Pancreas (tissue), 10 donors: ENCODE measurements at regions not wholly inside any gene's neighbourhood (a gene's known extent, or its start where the extent isn't known, plus 50 kb on each side); places are given as distances from the start of the nearest gene placed in this dataset.

Experiments
- ATAC-seq, 4 donors: fragments of 200-7000 bp; cut with Tn5 transposase; one replicate each; pipeline versions ENCODE4 v1.8.0 to v1.9.1; 2020; ENCODE audit warnings: mild to moderate bottlenecking in 4 of 4, moderate library complexity in 4 of 4
- DNase-seq, 6 donors: peaks; one replicate each; pipeline ENCODE4 v3.0.0-alpha.2; 2020
- FAIRE-seq: peaks from 2 replicates; lab custom pipeline; 2012; peaks lifted over from hg19 to GRCh38; lab: Jason Lieb, UNC
- H3K27ac ChIP-seq, 4 donors: fragments of 200-600 bp; sonication (generic); 1 replicate in 3 of 4; 2 replicates in 1 of 4; pipeline versions ENCODE4 v1.5.0 to v1.8.0; 2020
- H3K27me3 ChIP-seq, 4 donors: fragments of 200-600 bp; one replicate each; pipeline ENCODE4 v1.8.0; 2021
- H3K36me3 ChIP-seq, 3 donors: fragments of 200-600 bp; sonication (generic) in 1 of 3; one replicate each; pipeline versions ENCODE4 v1.5.0 to v1.8.0; 2020 to 2021
- H3K4me1 ChIP-seq, 3 donors: fragments of 200-600 bp; one replicate each; pipeline ENCODE4 v1.8.0; 2021
- H3K4me3 ChIP-seq, 4 donors: fragments of 200-600 bp; sonication (generic) in 2 of 4; one replicate each; pipeline versions ENCODE4 v1.5.0 to v1.8.0; 2020 to 2021
- H3K9me3 ChIP-seq, 4 donors: fragments of 200-600 bp; one replicate each; pipeline ENCODE4 v1.8.0; 2021
- WGBS, 2 donors: extraction: QIAGEN DNeasy Blood & Tissue Kit; methylation state at CpG; one replicate each; pipeline ENCODE4 v1.1.7; 2013; 5-methylcytosine and 5-hydroxymethylcytosine counted together
- intact Hi-C, 3 donors: fragments of 100-400 bp; cut with DNase I; formaldehyde crosslinking; loops; one replicate each; pipeline versions ENCODE4 v1.11.1 to v1.14.2; 2022
- TF ChIP-seq, protein P1 (sequence below), 4 donors: fragments of 200-600 bp; sonication (generic) in 3 of 4; IDR thresholded peaks; one replicate each; pipeline versions ENCODE4 v1.5.0 to v1.8.0; 2021; ENCODE audit warnings: antibody characterized with exemption in 4 of 4
- donor health status: healthy with polysubstance abuse.
- donor health status: DM: no; HTN: no; CAD: no; lungs with moderate emphysema.
- donor health status: DM: no; HTN: no; CAD: no.
- donor health status: control.
- donor health status: control.
- donor health status: Bipolar disorder and iron deficiency.
- donor health status: DM: yes; HTN: yes; CAD: no.
- donor health status: DM: no; HTN: no; CAD: no.
- donor health status: DM: no; HTN: no; CAD: no.
- donor health status: DM: yes; HTN: yes; CAD: no.

DNA sequence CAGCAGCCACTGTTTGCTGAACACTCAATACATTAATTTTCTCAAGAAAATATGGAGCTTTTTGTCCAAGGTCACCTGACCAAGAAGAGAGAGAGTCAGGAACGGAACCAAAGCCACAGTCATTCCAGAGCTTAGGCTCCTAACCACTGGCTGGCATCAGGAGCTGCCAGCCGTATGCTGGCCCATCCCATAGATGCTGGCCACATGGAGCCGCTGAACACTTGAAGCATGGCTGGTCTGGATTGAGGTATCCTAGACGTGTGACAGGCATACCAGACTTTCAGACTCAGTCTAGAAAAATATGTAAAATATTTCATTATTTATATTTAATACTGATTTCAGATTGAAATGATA lies 458.7 kb downstream of the MATN1 start:
- DNase-seq = peak in 1 of 6 donors; percentile 6
- H3K4me1 ChIP-seq = no peaks in the 10 kb centered on the region
- H3K27ac ChIP-seq = no peak overlapping the region
- H3K9me3 ChIP-seq = no peaks in the 10 kb centered on the region
- ATAC-seq = no peak
- no peak overlapping the region for H3K4me3 ChIP-seq
- intact Hi-C loops = no loop called here
- H3K36me3 ChIP-seq = no peaks in the 10 kb centered on the region
- no peaks in the 10 kb centered on the region for H3K27me3 ChIP-seq
- TF ChIP-seq, protein P1, sequence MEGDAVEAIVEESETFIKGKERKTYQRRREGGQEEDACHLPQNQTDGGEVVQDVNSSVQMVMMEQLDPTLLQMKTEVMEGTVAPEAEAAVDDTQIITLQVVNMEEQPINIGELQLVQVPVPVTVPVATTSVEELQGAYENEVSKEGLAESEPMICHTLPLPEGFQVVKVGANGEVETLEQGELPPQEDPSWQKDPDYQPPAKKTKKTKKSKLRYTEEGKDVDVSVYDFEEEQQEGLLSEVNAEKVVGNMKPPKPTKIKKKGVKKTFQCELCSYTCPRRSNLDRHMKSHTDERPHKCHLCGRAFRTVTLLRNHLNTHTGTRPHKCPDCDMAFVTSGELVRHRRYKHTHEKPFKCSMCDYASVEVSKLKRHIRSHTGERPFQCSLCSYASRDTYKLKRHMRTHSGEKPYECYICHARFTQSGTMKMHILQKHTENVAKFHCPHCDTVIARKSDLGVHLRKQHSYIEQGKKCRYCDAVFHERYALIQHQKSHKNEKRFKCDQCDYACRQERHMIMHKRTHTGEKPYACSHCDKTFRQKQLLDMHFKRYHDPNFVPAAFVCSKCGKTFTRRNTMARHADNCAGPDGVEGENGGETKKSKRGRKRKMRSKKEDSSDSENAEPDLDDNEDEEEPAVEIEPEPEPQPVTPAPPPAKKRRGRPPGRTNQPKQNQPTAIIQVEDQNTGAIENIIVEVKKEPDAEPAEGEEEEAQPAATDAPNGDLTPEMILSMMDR (IDR thresholded peaks at IDR 0.05) = no peak
- FAIRE-seq = no peak
- 72 to 76% methylated on average over 4 of the region's 4 CpGs for WGBS, 2 donors

DNA sequence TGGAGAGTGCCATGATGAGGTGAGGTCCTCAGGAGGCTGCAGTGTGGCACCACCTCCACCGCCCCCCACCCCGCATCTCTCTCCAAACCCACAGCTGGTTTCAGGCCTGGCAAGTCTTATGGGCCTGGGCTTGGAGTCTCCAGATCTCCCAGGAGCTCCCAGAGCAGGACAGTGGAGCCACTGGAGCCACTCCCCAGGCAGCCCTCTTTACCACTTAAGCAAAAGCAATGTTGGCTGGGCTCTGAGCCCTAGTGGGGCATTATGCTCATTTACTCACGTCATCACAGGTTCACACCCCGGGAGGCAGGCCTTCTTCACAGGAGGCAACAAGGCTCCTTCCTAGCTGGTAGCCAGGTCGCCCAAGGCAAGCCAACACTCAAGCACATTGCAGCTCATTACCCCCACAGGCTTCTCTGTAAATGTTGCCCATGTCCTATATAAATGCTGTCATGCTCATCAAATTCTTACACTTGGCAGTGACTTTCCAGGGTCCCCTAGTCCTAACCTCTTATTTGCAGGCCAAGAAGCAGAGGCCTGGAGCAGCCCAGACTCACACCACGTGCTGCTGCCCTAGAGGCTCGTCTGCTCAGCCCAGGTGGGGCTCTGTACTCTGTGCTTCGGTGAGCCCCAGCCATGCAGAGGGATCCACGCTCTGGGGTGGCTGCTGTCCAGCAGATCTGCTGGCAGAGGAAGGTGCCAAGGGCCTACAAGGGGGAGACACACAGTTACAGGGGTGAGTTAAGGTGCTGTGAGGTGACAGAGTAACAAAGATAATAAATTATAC lies 459.3 kb downstream of the MATN1 start:
- H3K4me1 ChIP-seq = no peaks in the 10 kb centered on the region
- H3K27ac ChIP-seq = no peak overlapping the region
- no peak for ATAC-seq
- 79 to 82% methylated on average over 9 of the region's 9 CpGs for WGBS, 2 donors
- no peaks in the 10 kb centered on the region for H3K9me3 ChIP-seq
- TF ChIP-seq, protein P1 (IDR thresholded peaks at IDR 0.05) = no peak
- peak in 1 of 6 donors; percentile 27 for DNase-seq
- H3K27me3 ChIP-seq = no peaks in the 10 kb centered on the region
- no peak for FAIRE-seq
- H3K4me3 ChIP-seq = no peak overlapping the region
- intact Hi-C loops = no loop called here
- no peaks in the 10 kb centered on the region for H3K36me3 ChIP-seq

GRCh38 chr1:30263405-30263804 lies 460.0 kb downstream of the MATN1 start:
- intact Hi-C loops = no loop called here
- Histone ChIP-seq H3K4me1 (no peaks in the 10 kb centered on the region), H3K4me3 (no peak overlapping the region), H3K27ac (no peak overlapping the region), H3K9me3 (no peaks in the 10 kb centered on the region), H3K36me3 (no peaks in the 10 kb centered on the region), H3K27me3 (no peaks in the 10 kb centered on the region)
- WGBS, 2 donors = 91 to 93% methylated on average over 4 of the region's 4 CpGs
- FAIRE-seq (no peak), ATAC-seq (no peak), DNase-seq (peak in 1 of 6 donors; percentile 44)
- TF ChIP-seq, protein P1 (IDR thresholded peaks at IDR 0.05) = no peak

GRCh38 chr1:30262158-30262557 lies 461.2 kb downstream of the MATN1 start:
- Histone ChIP-seq H3K4me3 (no peak overlapping the region), H3K4me1 (no peaks in the 10 kb centered on the region), H3K27me3 (no peaks in the 10 kb centered on the region), H3K36me3 (no peaks in the 10 kb centered on the region), H3K9me3 (no peaks in the 10 kb centered on the region), H3K27ac (no peak overlapping the region)
- DNase-seq (no peak), ATAC-seq (no peak), FAIRE-seq (no peak)
- TF ChIP-seq, protein P1 (IDR thresholded peaks at IDR 0.05) = no peak
- 78 to 79% methylated on average over 5 of the region's 5 CpGs for WGBS, 2 donors
- intact Hi-C loops = no loop called here

- FAIRE-seq = no peak
- ATAC-seq = no peak
These were observed 463.1 kb downstream of the MATN1 start for GRCh38 chr1:30260318-30260717.

More at GRCh38 chr1:30260318-30260717, 463.1 kb downstream of the MATN1 start:
- DNase-seq = no peak
- H3K4me1 ChIP-seq = no peaks in the 10 kb centered on the region
- TF ChIP-seq, protein P1 (IDR thresholded peaks at IDR 0.05) = no peak
- H3K27me3 ChIP-seq = no peaks in the 10 kb centered on the region
- H3K4me3 ChIP-seq = no peak overlapping the region
- H3K9me3 ChIP-seq = no peaks in the 10 kb centered on the region
- WGBS, 2 donors = 53 to 54% methylated on average over 3 of the region's 3 CpGs
- H3K27ac ChIP-seq = no peak overlapping the region
- no peaks in the 10 kb centered on the region for H3K36me3 ChIP-seq
- intact Hi-C loops = no loop called here
